ENCODE measurements at regions not wholly inside any gene's neighbourhood (a gene's known extent, or its start where the extent isn't known, plus 50 kb on each side); places are given as distances from the start of the nearest gene placed in this dataset.
"Not testable (repeated sequence)": the region's sequence is repeated elsewhere in the genome, so short reads cannot be mapped to it uniquely, and the experiment has no call there.

- DNase-seq, result no peak
Measured at GRCh38 chr18:73407506-73407905, 539.7 kb upstream of the NETO1 start.

GRCh38 chr18:73384246-73384645, 516.5 kb upstream of the NETO1 start:
- DNase-seq, result no peak

GRCh38 chr18:73381699-73382036, 513.9 kb upstream of the NETO1 start:
- no peak for DNase-seq

- no peak for DNase-seq
Measured at GRCh38 chr18:73381016-73381698, 513.4 kb upstream of the NETO1 start.

- DNase-seq, result no peak
Measured at GRCh38 chr18:73366713-73367112, 498.9 kb upstream of the NETO1 start.

- DNase-seq, result no peak
Measured at GRCh38 chr18:73365018-73365417, 497.2 kb upstream of the NETO1 start.

GRCh38 chr18:73355121-73355520, 487.3 kb upstream of the NETO1 start:
- no peak for DNase-seq

GRCh38 chr18:73352546-73352945, 484.8 kb upstream of the NETO1 start:
- DNase-seq, result no peak

- no peak for DNase-seq
Measured at GRCh38 chr18:73340135-73340977, 472.6 kb upstream of the NETO1 start.

- no peak for DNase-seq
Measured at GRCh38 chr18:73331212-73331772, 463.5 kb upstream of the NETO1 start.

- not testable (repeated sequence) for DNase-seq
Measured at GRCh38 chr18:73330106-73330505, 462.3 kb upstream of the NETO1 start.

GRCh38 chr18:73324187-73324831, 456.5 kb upstream of the NETO1 start:
- DNase-seq, result not testable (repeated sequence)

GRCh38 chr18:73318739-73319479, 451.1 kb upstream of the NETO1 start:
- no peak for DNase-seq

GRCh38 chr18:73316513-73316912, 448.7 kb upstream of the NETO1 start:
- no peak for DNase-seq

- DNase-seq, result no peak
Measured at GRCh38 chr18:73315381-73315780, 447.6 kb upstream of the NETO1 start.

- no peak for DNase-seq
Measured at GRCh38 chr18:73313476-73313875, 445.7 kb upstream of the NETO1 start.

GRCh38 chr18:73296686-73297085, 428.9 kb upstream of the NETO1 start:
- DNase-seq, result no peak

- DNase-seq, result no peak
Measured at GRCh38 chr18:73292156-73292555, 424.4 kb upstream of the NETO1 start.

GRCh38 chr18:73288813-73289212, 421.0 kb upstream of the NETO1 start:
- no peak for DNase-seq

GRCh38 chr18:73286584-73286983, 418.8 kb upstream of the NETO1 start:
- no peak for DNase-seq

- no peak for DNase-seq
Measured at GRCh38 chr18:73283788-73284187, 416.0 kb upstream of the NETO1 start.

GRCh38 chr18:73283032-73283431, 415.2 kb upstream of the NETO1 start:
- no peak for DNase-seq

GRCh38 chr18:73279498-73279897, 411.7 kb upstream of the NETO1 start:
- DNase-seq, result no peak
